ENCODE measurements at regions not wholly inside any gene's neighbourhood (a gene's known extent, or its start where the extent isn't known, plus 50 kb on each side); places are given as distances from the start of the nearest gene placed in this dataset.

DNA sequence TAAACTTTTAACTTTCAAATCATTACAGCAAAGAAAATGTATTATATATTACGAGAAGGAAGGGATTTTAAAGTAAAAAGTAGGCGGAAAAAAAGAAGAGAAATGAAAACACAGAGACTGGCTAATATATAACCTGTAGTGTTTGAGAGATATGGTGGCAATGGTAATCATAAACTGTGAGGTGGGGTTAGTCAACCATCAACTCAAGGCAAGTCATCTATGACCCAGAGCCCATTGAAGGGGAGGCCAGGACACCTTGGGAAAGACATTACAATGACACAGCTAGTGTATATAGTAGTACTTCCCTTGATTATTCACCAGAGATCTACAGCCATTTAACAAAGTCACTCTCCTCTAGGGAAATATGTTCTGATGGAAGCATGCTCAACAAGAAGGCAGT is 423.9 kb upstream of the PITX2 start:
- TF ChIP-seq, protein P1, sequence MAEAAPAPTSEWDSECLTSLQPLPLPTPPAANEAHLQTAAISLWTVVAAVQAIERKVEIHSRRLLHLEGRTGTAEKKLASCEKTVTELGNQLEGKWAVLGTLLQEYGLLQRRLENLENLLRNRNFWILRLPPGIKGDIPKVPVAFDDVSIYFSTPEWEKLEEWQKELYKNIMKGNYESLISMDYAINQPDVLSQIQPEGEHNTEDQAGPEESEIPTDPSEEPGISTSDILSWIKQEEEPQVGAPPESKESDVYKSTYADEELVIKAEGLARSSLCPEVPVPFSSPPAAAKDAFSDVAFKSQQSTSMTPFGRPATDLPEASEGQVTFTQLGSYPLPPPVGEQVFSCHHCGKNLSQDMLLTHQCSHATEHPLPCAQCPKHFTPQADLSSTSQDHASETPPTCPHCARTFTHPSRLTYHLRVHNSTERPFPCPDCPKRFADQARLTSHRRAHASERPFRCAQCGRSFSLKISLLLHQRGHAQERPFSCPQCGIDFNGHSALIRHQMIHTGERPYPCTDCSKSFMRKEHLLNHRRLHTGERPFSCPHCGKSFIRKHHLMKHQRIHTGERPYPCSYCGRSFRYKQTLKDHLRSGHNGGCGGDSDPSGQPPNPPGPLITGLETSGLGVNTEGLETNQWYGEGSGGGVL (CRISPR knock-in tag; IDR thresholded peaks at IDR 0.05): no peak
- TF ChIP-seq, protein P2, sequence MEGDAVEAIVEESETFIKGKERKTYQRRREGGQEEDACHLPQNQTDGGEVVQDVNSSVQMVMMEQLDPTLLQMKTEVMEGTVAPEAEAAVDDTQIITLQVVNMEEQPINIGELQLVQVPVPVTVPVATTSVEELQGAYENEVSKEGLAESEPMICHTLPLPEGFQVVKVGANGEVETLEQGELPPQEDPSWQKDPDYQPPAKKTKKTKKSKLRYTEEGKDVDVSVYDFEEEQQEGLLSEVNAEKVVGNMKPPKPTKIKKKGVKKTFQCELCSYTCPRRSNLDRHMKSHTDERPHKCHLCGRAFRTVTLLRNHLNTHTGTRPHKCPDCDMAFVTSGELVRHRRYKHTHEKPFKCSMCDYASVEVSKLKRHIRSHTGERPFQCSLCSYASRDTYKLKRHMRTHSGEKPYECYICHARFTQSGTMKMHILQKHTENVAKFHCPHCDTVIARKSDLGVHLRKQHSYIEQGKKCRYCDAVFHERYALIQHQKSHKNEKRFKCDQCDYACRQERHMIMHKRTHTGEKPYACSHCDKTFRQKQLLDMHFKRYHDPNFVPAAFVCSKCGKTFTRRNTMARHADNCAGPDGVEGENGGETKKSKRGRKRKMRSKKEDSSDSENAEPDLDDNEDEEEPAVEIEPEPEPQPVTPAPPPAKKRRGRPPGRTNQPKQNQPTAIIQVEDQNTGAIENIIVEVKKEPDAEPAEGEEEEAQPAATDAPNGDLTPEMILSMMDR (IDR thresholded peaks at IDR 0.05 in 2 of 3, conservative IDR thresholded peaks at IDR 0.05 in 1 of 3; ENCODE audit: insufficient read depth in 2 of 3, low read depth in 1 of 3, low read length in 3 of 3): no peak
- TF ChIP-seq SMAD3 (CRISPR knock-in tag; conservative IDR thresholded peaks at IDR 0.05) (no peak), FOXJ2 (tag; IDR thresholded peaks at IDR 0.05) (no peak), TCF3 (CRISPR knock-in tag; IDR thresholded peaks at IDR 0.05) (no peak), CBX2 (IDR thresholded peaks at IDR 0.05; ENCODE audit: insufficient read depth, low read length, poor library complexity, severe bottlenecking) (no peak), LARP7 (IDR thresholded peaks at IDR 0.05) (no peak), HNRNPL (IDR thresholded peaks at IDR 0.05; ENCODE audit: low read depth, low read length) (no peak), ZSCAN29 (IDR thresholded peaks at IDR 0.05) (no peak)
- TF ChIP-seq, protein P3, sequence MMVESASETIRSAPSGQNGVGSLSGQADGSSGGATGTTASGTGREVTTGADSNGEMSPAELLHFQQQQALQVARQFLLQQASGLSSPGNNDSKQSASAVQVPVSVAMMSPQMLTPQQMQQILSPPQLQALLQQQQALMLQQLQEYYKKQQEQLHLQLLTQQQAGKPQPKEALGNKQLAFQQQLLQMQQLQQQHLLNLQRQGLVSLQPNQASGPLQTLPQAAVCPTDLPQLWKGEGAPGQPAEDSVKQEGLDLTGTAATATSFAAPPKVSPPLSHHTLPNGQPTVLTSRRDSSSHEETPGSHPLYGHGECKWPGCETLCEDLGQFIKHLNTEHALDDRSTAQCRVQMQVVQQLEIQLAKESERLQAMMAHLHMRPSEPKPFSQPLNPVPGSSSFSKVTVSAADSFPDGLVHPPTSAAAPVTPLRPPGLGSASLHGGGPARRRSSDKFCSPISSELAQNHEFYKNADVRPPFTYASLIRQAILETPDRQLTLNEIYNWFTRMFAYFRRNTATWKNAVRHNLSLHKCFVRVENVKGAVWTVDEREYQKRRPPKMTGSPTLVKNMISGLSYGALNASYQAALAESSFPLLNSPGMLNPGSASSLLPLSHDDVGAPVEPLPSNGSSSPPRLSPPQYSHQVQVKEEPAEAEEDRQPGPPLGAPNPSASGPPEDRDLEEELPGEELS (CRISPR knock-in tag; IDR thresholded peaks at IDR 0.05; ENCODE audit: borderline replicate concordance): no peak
- TF ChIP-seq, protein P4, sequence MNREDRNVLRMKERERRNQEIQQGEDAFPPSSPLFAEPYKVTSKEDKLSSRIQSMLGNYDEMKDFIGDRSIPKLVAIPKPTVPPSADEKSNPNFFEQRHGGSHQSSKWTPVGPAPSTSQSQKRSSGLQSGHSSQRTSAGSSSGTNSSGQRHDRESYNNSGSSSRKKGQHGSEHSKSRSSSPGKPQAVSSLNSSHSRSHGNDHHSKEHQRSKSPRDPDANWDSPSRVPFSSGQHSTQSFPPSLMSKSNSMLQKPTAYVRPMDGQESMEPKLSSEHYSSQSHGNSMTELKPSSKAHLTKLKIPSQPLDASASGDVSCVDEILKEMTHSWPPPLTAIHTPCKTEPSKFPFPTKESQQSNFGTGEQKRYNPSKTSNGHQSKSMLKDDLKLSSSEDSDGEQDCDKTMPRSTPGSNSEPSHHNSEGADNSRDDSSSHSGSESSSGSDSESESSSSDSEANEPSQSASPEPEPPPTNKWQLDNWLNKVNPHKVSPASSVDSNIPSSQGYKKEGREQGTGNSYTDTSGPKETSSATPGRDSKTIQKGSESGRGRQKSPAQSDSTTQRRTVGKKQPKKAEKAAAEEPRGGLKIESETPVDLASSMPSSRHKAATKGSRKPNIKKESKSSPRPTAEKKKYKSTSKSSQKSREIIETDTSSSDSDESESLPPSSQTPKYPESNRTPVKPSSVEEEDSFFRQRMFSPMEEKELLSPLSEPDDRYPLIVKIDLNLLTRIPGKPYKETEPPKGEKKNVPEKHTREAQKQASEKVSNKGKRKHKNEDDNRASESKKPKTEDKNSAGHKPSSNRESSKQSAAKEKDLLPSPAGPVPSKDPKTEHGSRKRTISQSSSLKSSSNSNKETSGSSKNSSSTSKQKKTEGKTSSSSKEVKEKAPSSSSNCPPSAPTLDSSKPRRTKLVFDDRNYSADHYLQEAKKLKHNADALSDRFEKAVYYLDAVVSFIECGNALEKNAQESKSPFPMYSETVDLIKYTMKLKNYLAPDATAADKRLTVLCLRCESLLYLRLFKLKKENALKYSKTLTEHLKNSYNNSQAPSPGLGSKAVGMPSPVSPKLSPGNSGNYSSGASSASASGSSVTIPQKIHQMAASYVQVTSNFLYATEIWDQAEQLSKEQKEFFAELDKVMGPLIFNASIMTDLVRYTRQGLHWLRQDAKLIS (CRISPR knock-in tag; IDR thresholded peaks at IDR 0.05): no peak
- TF ChIP-seq, protein P5, sequence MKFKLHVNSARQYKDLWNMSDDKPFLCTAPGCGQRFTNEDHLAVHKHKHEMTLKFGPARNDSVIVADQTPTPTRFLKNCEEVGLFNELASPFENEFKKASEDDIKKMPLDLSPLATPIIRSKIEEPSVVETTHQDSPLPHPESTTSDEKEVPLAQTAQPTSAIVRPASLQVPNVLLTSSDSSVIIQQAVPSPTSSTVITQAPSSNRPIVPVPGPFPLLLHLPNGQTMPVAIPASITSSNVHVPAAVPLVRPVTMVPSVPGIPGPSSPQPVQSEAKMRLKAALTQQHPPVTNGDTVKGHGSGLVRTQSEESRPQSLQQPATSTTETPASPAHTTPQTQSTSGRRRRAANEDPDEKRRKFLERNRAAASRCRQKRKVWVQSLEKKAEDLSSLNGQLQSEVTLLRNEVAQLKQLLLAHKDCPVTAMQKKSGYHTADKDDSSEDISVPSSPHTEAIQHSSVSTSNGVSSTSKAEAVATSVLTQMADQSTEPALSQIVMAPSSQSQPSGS (CRISPR knock-in tag; IDR thresholded peaks at IDR 0.05): no peak
